HG03442 (cell line): ENCODE measurements at regions not wholly inside any gene's neighbourhood (a gene's known extent, or its start where the extent isn't known, plus 50 kb on each side); places are given as distances from the start of the nearest gene placed in this dataset.
"Not testable (repeated sequence)": the region's sequence is repeated elsewhere in the genome, so short reads cannot be mapped to it uniquely, and the experiment has no call there.

Source experiments
- ATAC-seq: cut with Tn5 transposase; IDR thresholded peaks from one replicate; pipeline ENCODE4 v1.9.1; 2021; ENCODE audit warnings: mild to moderate bottlenecking, moderate library complexity; ENCODE audit not compliant: unreplicated experiment

GRCh38 chr11:33971530-33971929 lies 79.7 kb upstream of the LMO2 start:
- not testable (repeated sequence) for ATAC-seq

- ATAC-seq: peak; percentile 52
These were observed 79.1 kb upstream of the LMO2 start for GRCh38 chr11:33970984-33971466.

- no peak for ATAC-seq
These were observed 75.6 kb upstream of the LMO2 start for GRCh38 chr11:33967451-33967850.

GRCh38 chr11:33965032-33965431 lies 73.2 kb upstream of the LMO2 start:
- no peak for ATAC-seq

- ATAC-seq: no peak
These were observed 68.1 kb upstream of the LMO2 start for GRCh38 chr11:33959855-33960400.

- ATAC-seq: no peak
These were observed 65.5 kb upstream of the LMO2 start for GRCh38 chr11:33957304-33957917.

- no peak for ATAC-seq
These were observed 64.7 kb upstream of the LMO2 start for GRCh38 chr11:33956611-33957010.

- no peak for ATAC-seq
These were observed 61.4 kb upstream of the LMO2 start for GRCh38 chr11:33953289-33953688.

GRCh38 chr11:33952805-33953204 lies 60.9 kb upstream of the LMO2 start:
- no peak for ATAC-seq

GRCh38 chr11:33949252-33949913 lies 57.5 kb upstream of the LMO2 start:
- ATAC-seq: no peak

GRCh38 chr11:33948494-33948893 lies 56.6 kb upstream of the LMO2 start:
- ATAC-seq: no peak

GRCh38 chr11:33947918-33948317 lies 56.0 kb upstream of the LMO2 start:
- not testable (repeated sequence) for ATAC-seq

GRCh38 chr11:33946930-33947329 lies 55.1 kb upstream of the LMO2 start:
- ATAC-seq: no peak

GRCh38 chr11:33945481-33946268 lies 53.8 kb upstream of the LMO2 start:
- no peak for ATAC-seq

- no peak for ATAC-seq
These were observed 53.0 kb upstream of the LMO2 start for GRCh38 chr11:33944693-33945424.

GRCh38 chr11:33944345-33944692 lies 52.4 kb upstream of the LMO2 start:
- no peak for ATAC-seq

GRCh38 chr11:33942954-33943353 lies 51.1 kb upstream of the LMO2 start:
- no peak for ATAC-seq

GRCh38 chr11:33941637-33942160 lies 49.8 kb upstream of the LMO2 start:
- ATAC-seq: peak; percentile 45
